SK-N-MC (cell line): ENCODE measurements at regions not wholly inside any gene's neighbourhood (a gene's known extent, or its start where the extent isn't known, plus 50 kb on each side); places are given as distances from the start of the nearest gene placed in this dataset.
"Not testable (repeated sequence)": the region's sequence is repeated elsewhere in the genome, so short reads cannot be mapped to it uniquely, and the experiment has no call there.

Source experiments
- DNase-seq: peaks from one replicate; pipeline ENCODE4 v3.0.0-alpha.2; 2011; ENCODE audit warnings: low read depth, low spot score
- H3K27ac ChIP-seq: fragments of 200-600 bp; sonication (generic); 2 replicates; pipeline ENCODE4 v1.5.1; 2016; ENCODE audit warnings: mixed run types
- H3K36me3 ChIP-seq: fragments of 200-600 bp; sonication (generic); 2 replicates; pipeline ENCODE4 v1.6.1; 2017; ENCODE audit warnings: antibody characterized with exemption, low read length, mixed read lengths; ENCODE audit not compliant: insufficient read depth
- H3K4me3 ChIP-seq: fragments of 200-600 bp; sonication (generic); 2 replicates; pipeline ENCODE4 v1.5.1; 2016
- H3K9ac ChIP-seq: fragments of 200-600 bp; sonication (generic); 2 replicates; pipeline ENCODE4 v1.8.0; 2017; ENCODE audit warnings: mixed run types, mixed read lengths; ENCODE audit not compliant: insufficient read length
- H3K9me3 ChIP-seq: fragments of 200-600 bp; sonication (generic); 2 replicates; pipeline ENCODE4 v1.6.1; 2017; ENCODE audit warnings: low read depth, mild to moderate bottlenecking, antibody characterized with exemption, low read length, moderate library complexity, mixed read lengths
- EZH2 ChIP-seq: fragments of 200-600 bp; sonication (generic); IDR thresholded peaks from one replicate; pipeline ENCODE4 v1.6.1; 2017; ENCODE audit warnings: antibody characterized with exemption
- FOXP2 ChIP-seq: optimal IDR thresholded peaks from 2 replicates; pipeline ENCODE3; 2011; ENCODE audit warnings: mild to moderate bottlenecking, moderate library complexity; ENCODE audit not compliant: insufficient read depth; ENCODE audit errors: extremely low read length, control extremely low read depth
- POLR2AphosphoS5 ChIP-seq: IDR thresholded peaks from 2 replicates; pipeline ENCODE4 v1.6.1; 2012; ENCODE audit warnings: mild to moderate bottlenecking, low read depth, low read length, borderline replicate concordance

DNA sequence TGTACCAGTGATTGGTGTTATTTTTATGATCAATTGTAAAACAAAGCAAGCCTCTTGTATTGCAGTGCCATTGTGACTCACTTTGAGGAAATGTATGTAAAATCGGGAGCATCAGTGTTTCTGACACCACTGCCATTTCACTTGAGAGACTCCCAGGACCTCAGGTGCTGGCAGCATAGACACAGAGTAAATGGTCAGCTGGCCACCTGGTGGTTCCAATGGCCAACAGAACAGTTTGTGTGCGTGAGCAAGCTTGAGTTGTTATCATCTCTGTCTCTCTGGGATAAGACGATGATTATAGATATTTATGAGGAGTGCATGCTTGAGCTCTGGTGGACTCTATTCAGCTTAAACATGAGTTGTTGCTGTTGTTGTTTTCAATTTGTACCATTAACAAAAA, 356.6 kb downstream of the GUCY2F start:
- Histone ChIP-seq H3K9ac (no peak overlapping the region), H3K9me3 (no peaks in the 10 kb centered on the region), H3K36me3 (no peaks in the 10 kb centered on the region), H3K4me3 (no peak overlapping the region), H3K27ac (no peak overlapping the region)
- no peak for DNase-seq
- TF ChIP-seq FOXP2 (no peak), POLR2AphosphoS5 (no peak), EZH2 (no peak)

DNA sequence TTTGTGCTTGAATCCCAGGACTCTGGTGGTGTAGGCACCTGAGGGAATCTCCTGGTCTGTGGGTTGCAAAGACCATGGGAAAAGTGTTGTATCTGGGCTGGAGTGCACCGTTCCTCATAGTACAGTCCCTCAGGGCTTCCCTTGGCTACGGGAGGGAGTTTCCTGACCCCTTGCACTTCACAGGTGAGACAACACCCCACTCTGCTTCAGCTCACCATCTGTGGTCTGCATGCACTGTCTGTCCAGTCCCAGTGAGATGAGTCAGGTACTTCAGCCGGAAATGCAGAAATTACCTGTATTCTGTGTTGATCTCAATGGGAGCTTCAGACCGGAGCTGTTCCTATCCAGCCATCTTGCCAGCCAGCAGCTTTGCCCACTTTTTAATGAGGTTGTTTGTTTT, 353.0 kb upstream of the IRS4 start:
- H3K9me3 ChIP-seq = no peaks in the 10 kb centered on the region
- H3K27ac ChIP-seq = no peak overlapping the region
- TF ChIP-seq FOXP2 (no peak), EZH2 (no peak), POLR2AphosphoS5 (no peak)
- no peak overlapping the region for H3K9ac ChIP-seq
- H3K36me3 ChIP-seq = no peaks in the 10 kb centered on the region
- H3K4me3 ChIP-seq = no peak overlapping the region
- DNase-seq = no peak

DNA sequence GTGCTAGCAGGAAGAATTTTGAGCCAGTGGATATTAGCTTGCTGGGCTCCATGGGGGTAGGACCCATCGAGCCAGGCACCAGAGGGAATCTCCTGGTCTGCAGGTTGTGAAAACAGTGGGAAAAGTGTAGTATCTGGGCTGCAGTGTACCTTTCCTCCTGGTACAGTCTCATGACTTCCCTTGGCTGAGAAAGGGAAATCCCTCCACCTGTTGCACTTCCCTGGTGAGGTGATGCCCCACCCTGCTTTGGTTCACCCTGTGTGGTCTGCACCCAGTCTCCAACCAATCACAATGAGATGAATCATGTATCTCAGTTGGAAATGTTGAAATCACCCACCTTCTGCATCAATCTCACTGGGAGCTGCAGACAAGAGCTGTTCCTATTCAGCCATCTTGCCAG, 341.4 kb upstream of the IRS4 start:
- Histone ChIP-seq H3K9me3 (no peaks in the 10 kb centered on the region), H3K36me3 (no peaks in the 10 kb centered on the region), H3K27ac (no peak overlapping the region), H3K9ac (no peak overlapping the region), H3K4me3 (no peak overlapping the region)
- TF ChIP-seq EZH2 = no peak
- DNase-seq = no peak

DNA sequence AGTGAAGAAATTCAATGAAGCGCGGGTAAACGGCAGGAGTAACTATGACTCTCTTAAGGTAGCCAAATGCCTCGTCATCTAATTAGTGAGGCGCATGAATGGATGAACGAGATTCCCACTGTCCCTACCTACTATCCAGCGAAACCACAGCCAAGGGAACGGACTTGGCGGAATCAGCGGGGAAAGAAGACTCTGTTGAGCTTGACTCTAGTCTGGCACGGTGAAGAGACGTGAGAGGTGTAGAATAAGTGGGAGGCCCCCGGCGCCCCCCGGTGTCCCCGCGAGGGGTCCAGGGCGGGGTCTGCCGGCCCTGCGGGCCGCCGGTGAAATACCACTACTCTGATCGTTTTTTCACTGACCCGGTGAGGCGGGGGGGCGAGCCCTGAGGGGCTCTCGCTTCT, 317.8 kb upstream of the IRS4 start:
- H3K36me3 ChIP-seq, H3K27ac ChIP-seq, H3K4me3 ChIP-seq, H3K9ac ChIP-seq, H3K9me3 ChIP-seq: not testable (repeated sequence)
- peak; percentile 5 for DNase-seq

DNA sequence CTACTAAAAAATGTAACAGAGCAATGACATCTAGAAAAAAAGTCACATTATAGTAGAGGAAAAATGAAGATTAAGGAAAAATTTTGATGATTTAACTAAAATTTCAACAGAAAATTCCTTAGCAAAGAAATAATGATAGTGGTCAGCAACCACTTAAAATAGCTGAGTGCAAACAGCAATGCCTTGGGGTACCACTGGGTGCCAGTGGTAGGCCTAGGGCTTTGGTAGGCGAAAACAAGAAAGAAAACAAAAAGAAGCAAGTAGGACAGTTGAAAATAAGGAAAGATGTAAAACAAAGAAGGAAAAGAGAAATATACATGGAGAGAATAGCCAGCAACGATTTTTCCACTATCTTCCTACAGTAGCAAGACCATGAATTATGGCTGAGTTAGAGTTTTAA, 313.5 kb upstream of the IRS4 start:
- TF ChIP-seq FOXP2 = no peak
- no peak for DNase-seq
- Histone ChIP-seq H3K36me3 (no peaks in the 10 kb centered on the region), H3K4me3 (no peak overlapping the region), H3K9ac (no peak overlapping the region), H3K9me3 (no peaks in the 10 kb centered on the region), H3K27ac (no peak overlapping the region)

DNA sequence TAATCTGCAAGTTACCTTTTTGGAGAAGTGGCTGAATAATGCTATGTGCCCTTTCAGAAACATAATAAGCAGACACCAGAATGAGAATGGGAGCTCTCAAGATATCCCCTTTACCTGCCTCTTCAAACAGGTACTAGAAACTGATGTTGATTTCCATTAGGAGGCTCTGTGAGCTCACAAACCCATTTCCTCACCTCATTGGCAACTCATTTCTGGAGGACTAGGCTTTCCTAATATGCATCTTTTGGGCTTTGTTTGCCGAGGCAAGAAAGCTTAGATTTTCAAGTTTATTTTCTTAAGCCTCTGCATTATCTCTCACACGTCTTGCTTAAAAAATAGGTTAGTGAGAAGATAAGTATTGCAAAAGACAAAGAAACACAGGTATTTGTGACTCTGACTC, 313.1 kb upstream of the IRS4 start:
- DNase-seq = no peak
- Histone ChIP-seq H3K4me3 (no peak overlapping the region), H3K27ac (no peak overlapping the region), H3K9ac (no peak overlapping the region), H3K36me3 (no peaks in the 10 kb centered on the region), H3K9me3 (no peaks in the 10 kb centered on the region)
- TF ChIP-seq POLR2AphosphoS5 (no peak), EZH2 (no peak), FOXP2 (no peak)

DNA sequence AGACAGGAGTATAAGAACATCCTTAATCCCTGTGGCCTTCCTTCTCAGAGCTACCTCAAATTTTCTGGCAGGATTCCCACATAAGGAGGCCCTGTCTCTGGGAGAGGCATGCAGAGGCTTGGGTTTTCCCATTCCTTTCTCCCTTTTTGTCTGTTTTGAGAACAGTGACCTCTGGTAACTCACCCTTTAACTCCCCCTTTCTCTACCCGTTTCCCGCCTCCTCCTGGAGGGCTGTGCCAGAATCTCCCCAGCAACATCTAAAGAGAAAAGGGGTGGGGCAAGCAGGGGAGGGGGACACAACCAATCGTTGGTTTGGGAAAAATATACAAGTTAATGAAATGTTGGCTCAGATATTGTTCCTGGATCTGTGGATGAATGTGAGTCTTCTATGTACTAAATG, 303.7 kb upstream of the IRS4 start:
- Histone ChIP-seq H3K4me3 (no peak overlapping the region), H3K27ac (no peak overlapping the region), H3K36me3 (no peaks in the 10 kb centered on the region), H3K9ac (no peak overlapping the region), H3K9me3 (no peaks in the 10 kb centered on the region)
- DNase-seq = no peak
- no peak for TF ChIP-seq EZH2
- no peak for TF ChIP-seq POLR2AphosphoS5
- no peak for TF ChIP-seq FOXP2

DNA sequence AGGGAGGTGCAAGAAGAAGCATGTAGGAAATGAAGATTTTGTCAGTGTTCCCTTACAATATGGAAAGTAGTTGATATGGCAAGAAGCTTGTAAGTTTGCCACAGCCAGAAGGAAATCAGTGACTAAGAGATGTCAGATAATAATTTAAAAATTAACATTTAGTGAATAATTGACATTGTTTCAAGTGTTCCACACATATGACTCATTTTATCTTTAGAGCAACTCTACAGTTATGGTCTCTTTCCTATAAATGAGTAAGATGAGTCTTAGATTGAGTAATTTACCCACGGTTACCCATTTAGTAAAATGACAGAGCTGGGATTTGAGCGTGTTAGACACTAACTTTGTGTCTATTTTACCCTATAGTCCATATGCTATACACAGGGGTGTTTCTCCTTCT, 300.3 kb upstream of the IRS4 start:
- Histone ChIP-seq H3K27ac (no peak overlapping the region), H3K9me3 (no peaks in the 10 kb centered on the region), H3K9ac (no peak overlapping the region), H3K4me3 (no peak overlapping the region), H3K36me3 (no peaks in the 10 kb centered on the region)
- TF ChIP-seq POLR2AphosphoS5 = no peak
- TF ChIP-seq FOXP2 = no peak
- TF ChIP-seq EZH2 = no peak
- no peak for DNase-seq

DNA sequence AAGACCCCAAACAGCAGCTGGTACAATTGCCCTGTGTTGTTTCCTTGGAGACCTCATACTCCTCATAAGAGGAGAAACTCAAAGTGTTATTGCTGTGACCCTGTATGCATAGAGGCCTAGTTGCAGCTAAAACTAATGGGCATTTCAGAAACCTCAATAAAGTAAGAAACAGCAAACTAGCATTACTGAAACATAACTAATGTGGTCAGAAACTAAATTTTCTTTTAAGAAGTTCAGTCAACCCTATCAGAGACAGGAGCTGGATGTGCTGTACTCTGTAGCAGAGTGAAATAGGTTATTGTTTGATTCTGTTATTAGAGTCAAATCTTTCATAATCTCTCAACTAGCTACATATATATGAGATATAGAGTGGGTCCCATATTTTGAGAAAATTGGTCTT, 257.5 kb upstream of the IRS4 start:
- TF ChIP-seq FOXP2 (no peak), POLR2AphosphoS5 (no peak), EZH2 (no peak)

DNA sequence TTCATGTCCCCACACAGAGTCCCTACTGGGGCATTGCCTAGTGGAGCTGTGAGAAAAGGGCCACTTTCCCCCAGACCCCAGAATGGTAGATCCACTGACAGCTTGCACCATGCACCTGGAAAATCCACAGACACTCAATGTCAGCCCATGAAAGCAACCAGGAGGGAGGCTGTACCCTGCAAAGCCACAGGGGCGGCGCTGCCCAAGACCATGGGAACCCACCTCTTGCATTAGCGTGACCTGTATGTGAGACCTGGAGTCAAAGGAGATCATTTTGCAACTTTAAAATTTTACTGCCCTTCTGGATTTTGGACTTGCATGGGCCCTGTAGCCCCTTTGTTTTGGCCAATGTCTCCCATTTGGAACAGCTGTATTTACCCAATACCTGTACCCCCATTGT, 236.5 kb upstream of the IRS4 start:
- H3K9me3 ChIP-seq, H3K27ac ChIP-seq, H3K36me3 ChIP-seq, H3K4me3 ChIP-seq, DNase-seq, H3K9ac ChIP-seq: not testable (repeated sequence)

More for the DNA sequence above, 257.5 kb upstream of the IRS4 start:
- no peak for DNase-seq
- Histone ChIP-seq H3K36me3 (no peaks in the 10 kb centered on the region), H3K9ac (no peak overlapping the region), H3K27ac (no peak overlapping the region), H3K9me3 (no peaks in the 10 kb centered on the region), H3K4me3 (no peak overlapping the region)
